ENCODE measurements at regions not wholly inside any gene's neighbourhood (a gene's known extent, or its start where the extent isn't known, plus 50 kb on each side); places are given as distances from the start of the nearest gene placed in this dataset.

DNA sequence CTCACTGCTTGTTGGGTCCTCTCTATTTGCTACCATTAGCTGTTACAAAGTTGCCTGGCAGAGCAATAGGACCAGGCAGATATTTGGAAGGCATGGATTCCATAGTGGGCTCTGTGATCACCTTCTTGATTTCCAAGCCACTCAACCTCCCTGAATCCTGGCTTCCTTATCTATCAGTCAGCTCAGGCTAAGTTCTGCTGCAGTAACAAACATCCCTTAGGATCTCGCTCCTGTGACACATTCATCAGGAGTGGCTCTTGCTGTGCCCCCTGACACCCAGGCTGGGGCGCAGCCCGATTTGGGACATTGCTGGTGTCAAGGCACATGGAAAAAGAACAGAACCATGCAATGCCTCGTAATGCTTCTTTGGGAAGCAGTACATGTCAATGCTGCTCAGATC lies 503.9 kb downstream of the TBC1D22A start:
- no peaks in the 10 kb centered on the region for H3K9me3 ChIP-seq (ENCODE audit: control insufficient read depth, insufficient read depth, low read depth, low read length)
- CTCF ChIA-PET, result no interaction called here
- H3K4me1 ChIP-seq (ENCODE audit: control insufficient read depth, insufficient read depth, low read length), result no peaks in the 10 kb centered on the region
- no peak overlapping the region for H3K27ac ChIP-seq (ENCODE audit: extremely low read depth, low read depth, low read length)
- TF ChIP-seq MZF1 (tag by site-specific recombination; IDR thresholded peaks at IDR 0.05; ENCODE audit: borderline replicate concordance) (no peak), RBAK (tag by site-specific recombination; IDR thresholded peaks at IDR 0.05) (0 out of 2 replicates have a peak, but pooled peaks have one; percentile 31)
- H3K36me3 ChIP-seq (ENCODE audit: control insufficient read depth in 2 of 2, insufficient read depth in 1 of 2, low read length in 2 of 2), result no peaks in the 10 kb centered on the region
- no peak overlapping the region for H3K4me3 ChIP-seq (ENCODE audit: low read depth, low read length)
- POLR2A ChIA-PET, result no interaction called here

DNA sequence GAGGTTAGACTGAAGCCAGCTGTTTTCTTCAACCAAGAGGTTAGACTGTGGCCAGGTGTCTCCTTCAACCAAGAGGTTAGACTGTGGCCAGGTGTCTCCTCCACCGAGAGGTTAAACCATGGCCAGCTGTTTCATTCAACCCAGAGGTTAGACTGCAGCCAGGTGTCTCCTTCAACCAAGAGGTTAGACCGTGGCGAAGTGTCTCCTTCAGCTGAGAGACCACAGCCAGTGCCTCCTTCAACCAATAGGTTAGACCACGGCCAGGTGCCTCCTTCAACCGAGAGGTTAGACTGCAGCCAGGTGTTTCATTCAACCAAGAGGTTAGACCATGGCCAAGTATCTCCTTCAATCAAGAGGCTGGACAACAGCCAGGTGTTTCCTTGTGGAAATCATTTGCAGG lies 498.1 kb downstream of the TBC1D22A start:
- ChIA-PET CTCF (no interaction called here), POLR2A (no interaction called here)
- no peaks in the 10 kb centered on the region for H3K36me3 ChIP-seq (ENCODE audit: control insufficient read depth in 2 of 2, insufficient read depth in 1 of 2, low read length in 2 of 2)
- H3K27ac ChIP-seq (ENCODE audit: extremely low read depth, low read depth, low read length), result no peak overlapping the region
- no peak overlapping the region for H3K4me3 ChIP-seq (ENCODE audit: low read depth, low read length)
- no peaks in the 10 kb centered on the region for H3K9me3 ChIP-seq (ENCODE audit: control insufficient read depth, insufficient read depth, low read depth, low read length)
- H3K4me1 ChIP-seq (ENCODE audit: control insufficient read depth, insufficient read depth, low read length), result no peaks in the 10 kb centered on the region
- TF ChIP-seq TCF7L2 (IDR thresholded peaks at IDR 0.05; ENCODE audit: borderline replicate concordance, low read depth, low read length) (no peak), ZNF654 (tag by site-specific recombination; IDR thresholded peaks at IDR 0.05; ENCODE audit: low read depth) (no peak), ZFP3 (tag by site-specific recombination; IDR thresholded peaks at IDR 0.05; ENCODE audit: low read depth) (no peak), YY2 (tag by site-specific recombination; IDR thresholded peaks at IDR 0.05) (no peak), ZNF416 (tag by site-specific recombination; IDR thresholded peaks at IDR 0.05) (no peak), ZNF133 (tag by site-specific recombination; IDR thresholded peaks at IDR 0.05) (no peak)
- TF ChIP-seq, protein P1, sequence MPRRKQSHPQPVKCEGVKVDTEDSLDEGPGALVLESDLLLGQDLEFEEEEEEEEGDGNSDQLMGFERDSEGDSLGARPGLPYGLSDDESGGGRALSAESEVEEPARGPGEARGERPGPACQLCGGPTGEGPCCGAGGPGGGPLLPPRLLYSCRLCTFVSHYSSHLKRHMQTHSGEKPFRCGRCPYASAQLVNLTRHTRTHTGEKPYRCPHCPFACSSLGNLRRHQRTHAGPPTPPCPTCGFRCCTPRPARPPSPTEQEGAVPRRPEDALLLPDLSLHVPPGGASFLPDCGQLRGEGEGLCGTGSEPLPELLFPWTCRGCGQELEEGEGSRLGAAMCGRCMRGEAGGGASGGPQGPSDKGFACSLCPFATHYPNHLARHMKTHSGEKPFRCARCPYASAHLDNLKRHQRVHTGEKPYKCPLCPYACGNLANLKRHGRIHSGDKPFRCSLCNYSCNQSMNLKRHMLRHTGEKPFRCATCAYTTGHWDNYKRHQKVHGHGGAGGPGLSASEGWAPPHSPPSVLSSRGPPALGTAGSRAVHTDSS (tag by site-specific recombination; IDR thresholded peaks at IDR 0.05), result no peak

DNA sequence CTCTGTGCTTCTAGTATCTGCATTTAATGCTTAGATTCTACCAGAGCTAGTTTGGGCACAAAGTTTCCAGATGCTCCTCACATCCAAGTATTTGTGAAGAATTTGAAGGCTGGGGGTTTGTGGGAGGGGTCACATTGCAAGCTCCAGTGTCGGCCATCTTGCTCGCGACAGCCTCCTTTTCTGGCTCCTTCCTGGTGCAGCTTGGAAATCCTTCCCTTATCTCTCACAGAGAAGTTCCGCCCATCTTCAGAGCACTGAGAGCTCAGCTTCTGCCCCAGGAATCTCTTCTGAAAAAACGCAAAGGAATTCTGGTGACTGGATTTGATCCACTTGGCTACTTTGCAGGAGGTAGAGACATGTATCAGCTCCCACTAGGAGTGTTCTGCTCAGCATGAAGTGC lies 497.5 kb downstream of the TBC1D22A start:
- POLR2A ChIA-PET, result interaction anchor here (0.7 to 1.4 kb wide), 2 partner anchors 10 to 35 kb away, joined by 3 read pairs; no protein-coding TSS in a partner anchor
- no peaks in the 10 kb centered on the region for H3K36me3 ChIP-seq (ENCODE audit: control insufficient read depth in 2 of 2, insufficient read depth in 1 of 2, low read length in 2 of 2)
- 0 out of 2 replicates have a peak, but pooled peaks have one; percentile 32 for TF ChIP-seq YY2 (tag by site-specific recombination; IDR thresholded peaks at IDR 0.05)
- peak; percentile 67; the same call in 1 of the 2 replicates for TF ChIP-seq YY1 (tag by site-specific recombination; IDR thresholded peaks at IDR 0.05)
- TF ChIP-seq ZNF596 (tag by site-specific recombination; IDR thresholded peaks at IDR 0.05), result no peak
- TF ChIP-seq, protein P2, sequence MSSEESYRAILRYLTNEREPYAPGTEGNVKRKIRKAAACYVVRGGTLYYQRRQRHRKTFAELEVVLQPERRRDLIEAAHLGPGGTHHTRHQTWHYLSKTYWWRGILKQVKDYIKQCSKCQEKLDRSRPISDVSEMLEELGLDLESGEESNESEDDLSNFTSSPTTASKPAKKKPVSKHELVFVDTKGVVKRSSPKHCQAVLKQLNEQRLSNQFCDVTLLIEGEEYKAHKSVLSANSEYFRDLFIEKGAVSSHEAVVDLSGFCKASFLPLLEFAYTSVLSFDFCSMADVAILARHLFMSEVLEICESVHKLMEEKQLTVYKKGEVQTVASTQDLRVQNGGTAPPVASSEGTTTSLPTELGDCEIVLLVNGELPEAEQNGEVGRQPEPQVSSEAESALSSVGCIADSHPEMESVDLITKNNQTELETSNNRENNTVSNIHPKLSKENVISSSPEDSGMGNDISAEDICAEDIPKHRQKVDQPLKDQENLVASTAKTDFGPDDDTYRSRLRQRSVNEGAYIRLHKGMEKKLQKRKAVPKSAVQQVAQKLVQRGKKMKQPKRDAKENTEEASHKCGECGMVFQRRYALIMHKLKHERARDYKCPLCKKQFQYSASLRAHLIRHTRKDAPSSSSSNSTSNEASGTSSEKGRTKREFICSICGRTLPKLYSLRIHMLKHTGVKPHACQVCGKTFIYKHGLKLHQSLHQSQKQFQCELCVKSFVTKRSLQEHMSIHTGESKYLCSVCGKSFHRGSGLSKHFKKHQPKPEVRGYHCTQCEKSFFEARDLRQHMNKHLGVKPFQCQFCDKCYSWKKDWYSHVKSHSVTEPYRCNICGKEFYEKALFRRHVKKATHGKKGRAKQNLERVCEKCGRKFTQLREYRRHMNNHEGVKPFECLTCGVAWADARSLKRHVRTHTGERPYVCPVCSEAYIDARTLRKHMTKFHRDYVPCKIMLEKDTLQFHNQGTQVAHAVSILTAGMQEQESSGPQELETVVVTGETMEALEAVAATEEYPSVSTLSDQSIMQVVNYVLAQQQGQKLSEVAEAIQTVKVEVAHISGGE (tag by site-specific recombination; conservative IDR thresholded peaks at IDR 0.05; ENCODE audit: low read depth), result peak; percentile 96
- 0 out of 2 replicates have a peak, but pooled peaks have one; percentile 31 for TF ChIP-seq ZBTB17 (tag by site-specific recombination; IDR thresholded peaks at IDR 0.05)
- no peak for TF ChIP-seq GFI1B (tag by site-specific recombination; IDR thresholded peaks at IDR 0.05)
- no peak for TF ChIP-seq ZNF664 (tag by site-specific recombination; IDR thresholded peaks at IDR 0.05)
- TF ChIP-seq KLF8 (tag by site-specific recombination; IDR thresholded peaks at IDR 0.05), result 0 out of 2 replicates have a peak, but pooled peaks have one; percentile 27
- TF ChIP-seq, protein P3, sequence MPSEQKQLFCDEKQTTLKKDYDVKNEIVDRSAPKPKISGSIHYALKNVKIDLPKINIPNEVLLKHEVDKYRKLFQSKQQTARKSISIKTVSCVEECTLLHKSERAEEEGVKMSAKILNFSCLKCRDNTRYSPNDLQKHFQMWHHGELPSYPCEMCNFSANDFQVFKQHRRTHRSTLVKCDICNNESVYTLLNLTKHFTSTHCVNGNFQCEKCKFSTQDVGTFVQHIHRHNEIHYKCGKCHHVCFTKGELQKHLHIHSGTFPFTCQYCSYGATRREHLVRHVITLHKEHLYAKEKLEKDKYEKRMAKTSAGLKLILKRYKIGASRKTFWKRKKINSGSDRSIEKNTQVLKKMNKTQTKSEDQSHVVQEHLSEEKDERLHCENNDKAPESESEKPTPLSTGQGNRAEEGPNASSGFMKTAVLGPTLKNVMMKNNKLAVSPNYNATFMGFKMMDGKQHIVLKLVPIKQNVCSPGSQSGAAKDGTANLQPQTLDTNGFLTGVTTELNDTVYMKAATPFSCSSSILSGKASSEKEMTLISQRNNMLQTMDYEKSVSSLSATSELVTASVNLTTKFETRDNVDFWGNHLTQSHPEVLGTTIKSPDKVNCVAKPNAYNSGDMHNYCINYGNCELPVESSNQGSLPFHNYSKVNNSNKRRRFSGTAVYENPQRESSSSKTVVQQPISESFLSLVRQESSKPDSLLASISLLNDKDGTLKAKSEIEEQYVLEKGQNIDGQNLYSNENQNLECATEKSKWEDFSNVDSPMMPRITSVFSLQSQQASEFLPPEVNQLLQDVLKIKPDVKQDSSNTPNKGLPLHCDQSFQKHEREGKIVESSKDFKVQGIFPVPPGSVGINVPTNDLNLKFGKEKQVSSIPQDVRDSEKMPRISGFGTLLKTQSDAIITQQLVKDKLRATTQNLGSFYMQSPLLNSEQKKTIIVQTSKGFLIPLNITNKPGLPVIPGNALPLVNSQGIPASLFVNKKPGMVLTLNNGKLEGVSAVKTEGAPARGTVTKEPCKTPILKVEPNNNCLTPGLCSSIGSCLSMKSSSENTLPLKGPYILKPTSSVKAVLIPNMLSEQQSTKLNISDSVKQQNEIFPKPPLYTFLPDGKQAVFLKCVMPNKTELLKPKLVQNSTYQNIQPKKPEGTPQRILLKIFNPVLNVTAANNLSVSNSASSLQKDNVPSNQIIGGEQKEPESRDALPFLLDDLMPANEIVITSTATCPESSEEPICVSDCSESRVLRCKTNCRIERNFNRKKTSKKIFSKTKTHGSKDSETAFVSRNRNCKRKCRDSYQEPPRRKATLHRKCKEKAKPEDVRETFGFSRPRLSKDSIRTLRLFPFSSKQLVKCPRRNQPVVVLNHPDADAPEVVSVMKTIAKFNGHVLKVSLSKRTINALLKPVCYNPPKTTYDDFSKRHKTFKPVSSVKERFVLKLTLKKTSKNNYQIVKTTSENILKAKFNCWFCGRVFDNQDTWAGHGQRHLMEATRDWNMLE (tag by site-specific recombination; conservative IDR thresholded peaks at IDR 0.05; ENCODE audit: low read depth), result peak; percentile 77
- peak; percentile 81 for TF ChIP-seq SETDB1 (IDR thresholded peaks at IDR 0.05; ENCODE audit: insufficient read length, low read length)
- no peak for TF ChIP-seq PRDM1 (tag by site-specific recombination; IDR thresholded peaks at IDR 0.05)
- CTCF ChIA-PET, result no interaction called here
- no peak overlapping the region for H3K4me3 ChIP-seq (ENCODE audit: low read depth, low read length)
- no peaks in the 10 kb centered on the region for H3K9me3 ChIP-seq (ENCODE audit: control insufficient read depth, insufficient read depth, low read depth, low read length)
- H3K27ac ChIP-seq (ENCODE audit: extremely low read depth, low read depth, low read length), result no peak overlapping the region
- H3K4me1 ChIP-seq (ENCODE audit: control insufficient read depth, insufficient read depth, low read length), result no peaks in the 10 kb centered on the region
